Renal cortex interstitium (tissue), 11 donors: ENCODE measurements at regions not wholly inside any gene's neighbourhood (a gene's known extent, or its start where the extent isn't known, plus 50 kb on each side); places are given as distances from the start of the nearest gene placed in this dataset.

Source experiments
- DNase-seq, 11 donors: peaks; one replicate each; pipeline ENCODE4 v3.0.0-alpha.2; 2013; ENCODE audit warnings: low read depth in 9 of 11, low spot score in 4 of 11; ENCODE audit errors: extremely low read depth in 1 of 11

DNA sequence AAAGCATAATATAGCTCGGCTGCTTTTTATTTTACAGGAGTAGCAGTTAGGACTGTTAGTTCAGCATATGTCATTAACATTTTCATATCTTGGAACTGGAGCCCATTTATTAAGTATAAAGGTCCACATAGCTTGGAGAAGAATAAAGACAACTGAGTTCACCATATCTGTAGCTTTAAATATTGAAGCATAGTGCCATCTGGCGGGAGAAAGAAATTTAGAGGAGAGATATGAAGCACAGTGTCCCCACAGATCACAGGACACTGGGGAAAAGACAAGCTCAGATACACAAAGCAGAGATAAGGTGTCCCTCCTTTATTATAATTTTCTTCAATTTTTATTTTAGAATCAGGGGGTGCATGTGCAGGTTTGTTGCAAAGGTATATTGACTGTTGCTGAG lies 104.7 kb upstream of the FREM2 start:
- DNase-seq = peak; percentile 15 to 51 (median 29)

DNA sequence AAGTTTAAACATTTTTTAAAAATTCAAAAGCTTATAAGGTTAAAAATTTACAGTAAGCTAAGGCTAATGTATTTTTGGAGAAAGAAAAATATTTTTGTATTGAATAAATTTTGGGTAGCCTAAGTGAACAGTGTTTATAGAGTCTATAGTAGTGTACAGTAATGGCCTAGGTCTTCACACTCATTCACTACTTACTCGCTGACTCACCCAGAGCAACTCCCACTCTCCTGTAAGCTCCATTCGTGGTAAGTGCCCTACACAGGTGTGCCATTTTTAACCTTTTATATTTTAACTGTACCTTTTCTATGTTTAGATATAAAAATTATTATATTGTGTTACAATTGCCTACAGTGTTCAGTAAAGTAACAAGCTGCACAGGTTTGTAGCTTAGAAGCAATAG lies 96.6 kb upstream of the FREM2 start:
- no peak for DNase-seq

DNA sequence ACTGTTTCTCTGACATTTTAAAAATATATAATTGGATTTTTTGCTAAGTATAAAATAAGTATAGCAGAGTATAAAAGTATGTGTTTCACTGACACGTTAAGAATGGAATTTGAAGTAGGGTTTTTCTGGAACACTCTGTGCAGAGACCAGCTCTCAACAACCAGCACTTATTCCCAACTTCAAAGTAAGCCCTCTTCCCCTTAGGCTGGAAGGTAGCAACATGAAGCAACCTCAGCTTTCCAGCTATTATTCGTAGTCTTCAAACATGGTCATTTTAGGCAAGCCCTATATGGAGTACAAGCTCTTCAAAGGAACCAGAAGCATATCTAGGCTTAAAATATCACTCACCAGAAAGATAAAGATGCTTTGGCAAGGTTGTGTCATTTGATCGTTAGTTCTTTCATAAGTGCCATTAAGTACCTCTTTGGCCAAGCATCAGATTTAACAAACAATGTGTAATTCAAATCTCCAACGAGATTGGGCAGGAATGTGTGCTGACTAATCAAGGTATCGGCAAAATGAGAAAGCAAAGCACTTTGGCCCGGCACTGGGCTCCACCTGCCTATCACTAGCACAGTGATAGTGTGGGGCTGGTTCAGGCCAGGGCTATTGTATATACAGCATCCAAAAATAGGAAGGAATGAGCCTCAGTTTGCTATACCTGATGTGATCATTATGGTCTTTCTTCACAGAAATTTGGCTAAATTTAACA lies 95.9 kb upstream of the FREM2 start:
- DNase-seq = no peak

DNA sequence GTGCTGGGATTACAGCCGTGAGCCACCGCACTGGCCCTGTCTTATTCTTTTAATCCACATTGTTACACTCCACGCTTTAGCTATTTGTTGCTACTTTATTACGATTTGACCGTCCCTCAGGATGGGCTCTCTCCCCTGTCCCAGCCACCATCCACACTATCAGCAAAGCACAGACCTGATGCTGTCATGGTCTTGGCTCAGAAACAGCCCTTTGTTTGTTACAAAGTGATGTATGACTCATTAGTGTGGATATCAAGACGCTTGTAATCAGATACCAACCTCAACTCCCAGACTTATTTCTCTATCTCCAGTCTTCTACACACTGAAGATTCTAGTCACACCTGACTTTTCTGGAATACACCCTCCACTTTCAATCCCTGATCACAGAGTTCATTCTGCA lies 84.6 kb upstream of the FREM2 start:
- DNase-seq = peak in 1 of 11 donors; percentile 8

DNA sequence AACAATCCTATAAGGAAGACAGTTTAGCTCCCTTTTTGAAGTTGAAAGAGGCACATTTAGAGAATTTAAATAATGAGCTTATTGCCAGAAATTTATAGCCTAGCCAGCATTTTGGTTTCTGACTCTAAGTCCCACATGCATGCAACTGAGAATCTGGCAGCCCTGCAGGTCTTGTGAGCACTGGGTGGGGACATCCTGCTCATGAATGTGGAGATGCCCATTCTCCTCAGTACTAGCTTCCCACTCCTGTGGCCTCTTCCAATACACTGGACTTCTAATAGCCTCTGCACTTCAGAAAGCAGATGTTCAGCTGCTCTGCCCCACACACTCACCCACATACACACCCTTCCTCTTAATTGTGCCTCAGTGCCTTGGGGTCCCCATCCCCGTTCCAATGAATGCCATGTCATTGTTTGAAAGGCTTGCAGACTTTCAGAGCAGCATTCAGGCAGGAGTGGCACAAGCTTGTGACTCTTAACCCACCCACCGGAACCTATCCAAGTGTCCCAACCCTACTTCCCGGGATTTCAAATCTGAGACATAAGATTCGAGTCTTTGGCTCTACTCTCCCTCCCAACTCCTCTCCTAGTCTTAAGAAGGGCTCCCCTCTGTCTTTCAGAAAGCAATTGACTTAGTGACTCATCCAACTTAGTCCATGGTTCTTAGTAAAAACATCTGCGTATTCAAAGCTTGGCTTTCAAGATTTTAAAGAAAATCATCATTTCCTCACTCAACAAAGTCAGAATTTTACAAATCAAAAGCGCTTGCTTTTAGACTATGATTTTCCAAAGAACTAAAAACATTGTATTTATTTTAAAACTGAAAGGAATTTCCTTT lies 80.0 kb upstream of the FREM2 start:
- no peak for DNase-seq

- no peak for DNase-seq
These were observed 68.9 kb upstream of the FREM2 start for GRCh38 chr13:38617936-38618335.

DNA sequence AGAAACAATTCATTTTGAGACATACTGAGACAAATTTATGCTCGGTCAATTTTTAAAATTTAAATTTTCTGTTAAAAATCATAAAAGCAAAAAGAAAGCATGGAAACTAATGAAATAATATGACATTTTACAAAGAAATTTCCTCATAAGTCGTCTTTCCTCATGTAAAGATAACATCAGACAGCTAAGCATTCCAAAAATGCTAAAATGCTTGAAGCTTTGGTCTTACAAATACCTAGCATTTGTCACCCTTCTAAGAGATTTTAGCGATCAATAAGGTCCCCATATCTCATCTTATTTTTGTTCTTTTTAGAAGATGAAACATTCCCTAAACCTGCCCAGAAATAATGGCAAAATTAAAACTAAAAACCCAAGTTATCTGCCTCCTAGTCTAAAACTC lies 68.5 kb upstream of the FREM2 start:
- DNase-seq = no peak

GRCh38 chr13:38618881-38619280 lies 68.0 kb upstream of the FREM2 start:
- no peak for DNase-seq

GRCh38 chr13:38620876-38621275 lies 66.0 kb upstream of the FREM2 start:
- DNase-seq = no peak

DNA sequence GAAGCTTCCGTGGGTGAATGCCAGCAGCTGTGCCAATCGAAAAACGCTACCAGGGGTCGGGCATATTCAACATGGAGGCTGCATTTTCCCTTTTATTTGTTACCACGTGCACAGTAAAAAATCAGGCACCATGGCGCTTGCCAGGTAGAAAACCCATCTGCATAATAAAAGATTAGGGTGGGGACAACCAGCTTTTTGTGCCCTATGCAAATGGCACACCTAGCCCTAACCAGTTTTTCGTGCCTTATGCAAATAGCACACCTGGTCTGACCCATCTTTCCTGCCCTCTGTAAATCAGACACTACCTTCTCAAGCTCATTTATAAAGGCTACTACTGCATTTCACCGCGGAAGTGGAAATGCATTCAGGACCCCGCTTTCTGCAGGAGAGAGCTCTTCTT lies 62.1 kb upstream of the FREM2 start:
- DNase-seq = no peak

DNA sequence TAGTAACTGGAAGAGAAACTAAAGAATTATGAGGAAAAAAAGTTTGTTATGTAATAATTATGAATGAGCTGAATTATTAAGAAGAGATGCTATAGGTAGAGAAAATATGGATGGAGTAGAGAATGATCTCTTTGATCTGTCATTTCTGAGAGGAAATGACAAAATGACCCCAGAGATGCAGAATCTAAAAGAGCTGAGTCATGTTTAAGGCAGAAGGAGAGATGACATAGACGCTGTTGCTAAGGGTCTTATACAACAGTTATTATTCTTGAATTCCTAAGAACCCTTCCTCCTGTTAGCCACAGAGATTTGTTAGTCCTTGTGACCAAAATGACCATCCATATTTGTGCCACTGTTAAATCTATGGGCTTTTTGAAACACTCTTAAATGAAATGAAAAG lies 58.3 kb upstream of the FREM2 start:
- no peak for DNase-seq

GRCh38 chr13:38630780-38631179 lies 56.1 kb upstream of the FREM2 start:
- DNase-seq = no peak

GRCh38 chr13:38635030-38635429 lies 51.8 kb upstream of the FREM2 start:
- no peak for DNase-seq

GRCh38 chr13:38636073-38636472 lies 50.8 kb upstream of the FREM2 start:
- no peak for DNase-seq

DNA sequence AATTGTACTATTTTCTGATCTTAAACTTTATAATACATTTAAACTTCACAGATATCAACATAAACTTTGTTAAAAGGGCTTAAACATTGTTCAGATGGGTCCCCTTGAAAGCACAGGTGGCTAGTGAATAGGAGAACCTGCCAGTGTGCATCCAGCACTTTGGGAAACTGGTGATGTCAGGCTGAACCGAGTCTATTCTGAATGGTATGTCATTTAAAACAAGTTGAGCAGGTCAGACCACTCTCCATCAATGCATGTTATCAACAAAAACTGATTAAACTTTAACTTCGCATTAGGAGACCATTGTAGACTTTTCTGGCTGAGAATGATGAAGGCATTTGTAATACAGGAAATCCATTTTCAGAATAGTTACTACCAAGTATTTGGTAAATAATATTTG lies 50.1 kb upstream of the FREM2 start:
- DNase-seq = peak; percentile 43 to 80 (median 54)
